Neuronal stem cell (in vitro differentiated cells): ENCODE measurements at regions not wholly inside any gene's neighbourhood (a gene's known extent, or its start where the extent isn't known, plus 50 kb on each side); places are given as distances from the start of the nearest gene placed in this dataset.
"Not testable (repeated sequence)": the region's sequence is repeated elsewhere in the genome, so short reads cannot be mapped to it uniquely, and the experiment has no call there.

ENCODE experiments used
- DNase-seq: peaks from one replicate; pipeline ENCODE4 v3.0.0-alpha.2; 2013; ENCODE audit warnings: low spot score
- H2AFZ ChIP-seq: one replicate; pipeline ENCODE4 v1.6.1; 2013; ENCODE audit warnings: mild to moderate bottlenecking, low read length, inconsistent platforms
- H2AK5ac ChIP-seq: 2 replicates; pipeline ENCODE4 v1.6.1; 2013; ENCODE audit warnings: low read depth, mild to moderate bottlenecking, inconsistent platforms, low read length, moderate library complexity, mixed read lengths
- H2BK120ac ChIP-seq: 2 replicates; pipeline ENCODE4 v1.6.1; 2013; ENCODE audit warnings: low read depth, mild to moderate bottlenecking, inconsistent platforms, low read length, moderate library complexity, mixed read lengths
- H2BK12ac ChIP-seq: one replicate; pipeline ENCODE4 v1.6.1; 2013; ENCODE audit warnings: low read length, inconsistent platforms
- H2BK15ac ChIP-seq: 2 replicates; pipeline ENCODE4 v1.6.1; 2013; ENCODE audit warnings: mild to moderate bottlenecking, low read length, inconsistent platforms, mixed read lengths
- H2BK5ac ChIP-seq: one replicate; pipeline ENCODE4 v1.6.1; 2013; ENCODE audit warnings: inconsistent platforms, mild to moderate bottlenecking, low read length, moderate library complexity
- H3K14ac ChIP-seq: one replicate; pipeline ENCODE4 v1.6.1; 2013; ENCODE audit warnings: low read length, inconsistent platforms
- H3K18ac ChIP-seq: 2 replicates; pipeline ENCODE4 v1.6.1; 2013; ENCODE audit warnings: low read length, inconsistent platforms
- H3K23ac ChIP-seq: 2 replicates; pipeline ENCODE4 v1.6.1; 2013; ENCODE audit warnings: low read depth, mild to moderate bottlenecking, mixed read lengths, low read length, inconsistent platforms; ENCODE audit not compliant: poor library complexity
- H3K27ac ChIP-seq: replicated peaks from 3 replicates; pipeline ENCODE4 v1.5.1; 2013; ENCODE audit warnings: low read length, inconsistent platforms
- H3K27me3 ChIP-seq, 3 experiments: 2 replicates each; pipeline ENCODE4 v1.6.1; 2013; ENCODE audit warnings: low read length in 3 of 3, mild to moderate bottlenecking in 2 of 3, inconsistent platforms in 1 of 3, low read depth in 1 of 3, mixed read lengths in 1 of 3, moderate library complexity in 1 of 3; ENCODE audit not compliant: control insufficient read depth in 3 of 3, insufficient read depth in 3 of 3
- H3K36me3 ChIP-seq, 2 donors: replicated peaks in 1 of 2; 2 replicates each; pipeline ENCODE4 v1.6.1; 2013; ENCODE audit warnings: low read length in 2 of 2; ENCODE audit not compliant: control insufficient read depth in 2 of 2, insufficient read depth in 2 of 2
- H3K4ac ChIP-seq: 2 replicates; pipeline ENCODE4 v1.6.1; 2013; ENCODE audit warnings: inconsistent platforms, mild to moderate bottlenecking, low read length, moderate library complexity
- H3K4me1 ChIP-seq, 2 donors: 1 replicate in 1 of 2; 2 replicates in 1 of 2; pipeline ENCODE4 v1.6.1; 2013; ENCODE audit warnings: low read length in 2 of 2, low read depth in 1 of 2; ENCODE audit not compliant: control insufficient read depth in 2 of 2, insufficient read depth in 1 of 2
- H3K4me2 ChIP-seq: one replicate; pipeline ENCODE4 v1.6.1; 2013; ENCODE audit warnings: mild to moderate bottlenecking, low read length, inconsistent platforms; ENCODE audit not compliant: insufficient read depth, poor library complexity, severe bottlenecking
- H3K4me3 ChIP-seq, 2 donors: 2 replicates each; pipeline ENCODE4 v1.5.1; 2013; ENCODE audit warnings: low read length in 2 of 2, mild to moderate bottlenecking in 2 of 2, inconsistent platforms in 1 of 2, moderate library complexity in 1 of 2
- H3K79me1 ChIP-seq: one replicate; pipeline ENCODE4 v1.6.1; 2013; ENCODE audit warnings: low read depth, mild to moderate bottlenecking, inconsistent platforms, low read length, moderate library complexity
- H3K9ac ChIP-seq: one replicate; pipeline ENCODE4 v1.6.1; 2013; ENCODE audit warnings: mild to moderate bottlenecking, low read depth, low read length, inconsistent platforms; ENCODE audit not compliant: poor library complexity
- H3K9me3 ChIP-seq, 2 donors: replicated peaks in 1 of 2; 2 replicates each; pipeline versions ENCODE3 to v1.6.1; 2013; ENCODE audit warnings: low read length in 2 of 2, mild to moderate bottlenecking in 2 of 2, inconsistent platforms in 1 of 2, low read depth in 1 of 2, mixed read lengths in 1 of 2, moderate library complexity in 1 of 2; ENCODE audit not compliant: control insufficient read depth in 2 of 2, insufficient read depth in 1 of 2
- H4K8ac ChIP-seq: one replicate; pipeline ENCODE4 v1.6.1; 2013; ENCODE audit warnings: low read depth, mild to moderate bottlenecking, inconsistent platforms, low read length, moderate library complexity
- H4K91ac ChIP-seq: one replicate; pipeline ENCODE4 v1.6.1; 2013; ENCODE audit warnings: low read length, low read depth, mild to moderate bottlenecking, inconsistent platforms; ENCODE audit not compliant: poor library complexity
- WGBS, 2 donors: extraction: QIAGEN DNeasy Blood & Tissue Kit; methylation state at CpG; one replicate each; pipeline ENCODE4 v1.1.7; 2013; ENCODE audit warnings: missing lambda C conversion rate in 2 of 2, mixed read lengths in 1 of 2; ENCODE audit not compliant: insufficient read length in 2 of 2, insufficient replicate concordance in 1 of 2; ENCODE audit errors: extremely low coverage in 2 of 2; 5-methylcytosine and 5-hydroxymethylcytosine counted together

GRCh38 chr4:54466960-54467359 lies 190.8 kb upstream of the KIT start:
- not testable (repeated sequence) for H3K4me3 ChIP-seq, H3K4ac ChIP-seq, H2BK12ac ChIP-seq, H3K4me1 ChIP-seq, H3K4me2 ChIP-seq, H3K36me3 ChIP-seq, H3K27me3 ChIP-seq, H2BK5ac ChIP-seq, H2BK120ac ChIP-seq, H3K27ac ChIP-seq, H4K91ac ChIP-seq, H2AK5ac ChIP-seq, H4K8ac ChIP-seq, DNase-seq, H3K23ac ChIP-seq, H3K9ac ChIP-seq, H3K18ac ChIP-seq, H3K14ac ChIP-seq, H3K9me3 ChIP-seq, H2BK15ac ChIP-seq, H2AFZ ChIP-seq, H3K79me1 ChIP-seq
- WGBS, 2 donors = no CpG with 5 or more reads among the region's 9 CpGs

DNA sequence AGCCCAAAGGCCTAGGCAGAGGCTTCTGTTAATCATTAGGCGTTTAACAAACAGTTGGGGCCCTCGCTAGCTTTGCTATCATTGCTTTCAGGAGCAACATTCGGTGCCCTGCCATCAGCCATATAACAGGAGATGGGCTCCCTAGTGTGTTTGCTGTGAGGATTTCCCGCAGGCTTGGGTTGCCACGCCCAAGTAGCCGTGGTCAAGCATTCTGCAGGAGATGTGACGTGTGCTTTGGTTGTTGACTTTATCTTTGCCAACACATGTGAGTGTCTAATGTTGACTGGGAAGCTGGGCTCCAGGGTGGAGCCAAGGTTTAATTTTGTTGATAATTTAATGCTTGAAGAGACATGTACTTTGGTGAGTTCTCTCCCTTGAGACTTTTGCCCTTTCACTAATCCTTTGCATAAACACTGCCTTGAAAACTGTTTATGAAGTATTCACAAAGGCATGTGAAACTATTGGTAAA lies 184.6 kb upstream of the KIT start:
- Histone ChIP-seq H3K4ac (no peak overlapping the region), H4K8ac (no peak overlapping the region), H3K4me3 (no peak overlapping the region), H3K18ac (no peak overlapping the region), H3K79me1 (no peaks in the 10 kb centered on the region), H4K91ac (no peak overlapping the region), H3K4me2 (no peak overlapping the region), H2AFZ (no peak overlapping the region), H2BK15ac (no peak overlapping the region), H3K27me3 (no peaks in the 10 kb centered on the region), H3K4me1 (no peaks in the 10 kb centered on the region), H3K23ac (no peak overlapping the region), H2AK5ac (no peak overlapping the region), H3K27ac (no peak overlapping the region), H2BK120ac (no peak overlapping the region), H3K14ac (no peak overlapping the region), H3K9ac (no peak overlapping the region), H3K36me3 (no peaks in the 10 kb centered on the region), H3K9me3 (peaks cover 0 to 2% of the 10 kb centered on the region in 2 donors), H2BK12ac (no peak overlapping the region), H2BK5ac (no peak overlapping the region)
- WGBS, 2 donors = no CpG with 5 or more reads among the region's 7 CpGs
- DNase-seq = no peak

- H2BK5ac ChIP-seq = no peak overlapping the region
- H3K36me3 ChIP-seq = no peaks in the 10 kb centered on the region
- no peaks in the 10 kb centered on the region for H3K79me1 ChIP-seq
- no peak overlapping the region for H2BK15ac ChIP-seq
- H4K8ac ChIP-seq = no peak overlapping the region
- no peak overlapping the region for H2BK12ac ChIP-seq
- H3K9ac ChIP-seq = no peak overlapping the region
- no peak overlapping the region for H3K4me2 ChIP-seq
- H3K14ac ChIP-seq = no peak overlapping the region
- DNase-seq = no peak
- no peaks in the 10 kb centered on the region for H3K27me3 ChIP-seq
- H3K4ac ChIP-seq = no peak overlapping the region
- no peak overlapping the region for H3K18ac ChIP-seq
- no peak overlapping the region for H2AK5ac ChIP-seq
- no peak overlapping the region for H4K91ac ChIP-seq
- no CpG with 5 or more reads among the region's 6 CpGs for WGBS, 2 donors
- peaks cover 0 to under 1% of the 10 kb centered on the region in 2 donors for H3K9me3 ChIP-seq
- no peak overlapping the region for H3K27ac ChIP-seq
- no peak overlapping the region for H2BK120ac ChIP-seq
- H2AFZ ChIP-seq = no peak overlapping the region
- H3K4me3 ChIP-seq = no peak overlapping the region
- no peaks in the 10 kb centered on the region for H3K4me1 ChIP-seq
- H3K23ac ChIP-seq = no peak overlapping the region
Measured at GRCh38 chr4:54473798-54474197, 184.0 kb upstream of the KIT start.

DNA sequence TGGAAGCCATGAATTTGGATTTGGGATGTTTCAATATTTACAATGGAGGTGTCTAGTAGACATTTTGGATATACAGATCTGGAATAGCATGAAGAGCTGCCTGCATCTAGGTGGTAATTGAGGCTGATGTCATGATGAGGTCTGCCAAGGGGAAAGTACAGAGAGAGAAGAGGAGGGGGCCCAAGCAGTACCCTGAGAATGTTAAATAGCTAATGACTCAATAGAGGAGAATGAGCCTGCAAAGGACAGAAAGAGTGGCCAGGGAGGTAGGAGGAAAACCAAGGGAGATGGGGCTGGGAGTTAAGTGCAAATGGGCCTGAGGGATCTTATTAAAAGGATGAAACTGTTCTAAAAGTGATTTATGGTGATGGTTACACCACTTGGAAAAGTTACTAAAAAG lies 182.2 kb upstream of the KIT start:
- H2BK12ac ChIP-seq = no peak overlapping the region
- H3K4me1 ChIP-seq = no peaks in the 10 kb centered on the region
- H3K27ac ChIP-seq = no peak overlapping the region
- DNase-seq = no peak
- H2BK120ac ChIP-seq = no peak overlapping the region
- no peak overlapping the region for H3K4ac ChIP-seq
- H3K9me3 ChIP-seq = peaks cover 0 to 2% of the 10 kb centered on the region in 2 donors
- H3K79me1 ChIP-seq = no peaks in the 10 kb centered on the region
- H3K9ac ChIP-seq = no peak overlapping the region
- H4K8ac ChIP-seq = no peak overlapping the region
- no peak overlapping the region for H4K91ac ChIP-seq
- no peak overlapping the region for H2BK15ac ChIP-seq
- no peak overlapping the region for H3K23ac ChIP-seq
- no peaks in the 10 kb centered on the region for H3K27me3 ChIP-seq
- no peak overlapping the region for H2AFZ ChIP-seq
- no peak overlapping the region for H3K14ac ChIP-seq
- no peak overlapping the region for H2BK5ac ChIP-seq
- no peak overlapping the region for H3K4me2 ChIP-seq
- H3K18ac ChIP-seq = no peak overlapping the region
- no peaks in the 10 kb centered on the region for H3K36me3 ChIP-seq
- no peak overlapping the region for H2AK5ac ChIP-seq
- no peak overlapping the region for H3K4me3 ChIP-seq
